ENCODE measurements at regions not wholly inside any gene's neighbourhood (a gene's known extent, or its start where the extent isn't known, plus 50 kb on each side); places are given as distances from the start of the nearest gene placed in this dataset.

DNA sequence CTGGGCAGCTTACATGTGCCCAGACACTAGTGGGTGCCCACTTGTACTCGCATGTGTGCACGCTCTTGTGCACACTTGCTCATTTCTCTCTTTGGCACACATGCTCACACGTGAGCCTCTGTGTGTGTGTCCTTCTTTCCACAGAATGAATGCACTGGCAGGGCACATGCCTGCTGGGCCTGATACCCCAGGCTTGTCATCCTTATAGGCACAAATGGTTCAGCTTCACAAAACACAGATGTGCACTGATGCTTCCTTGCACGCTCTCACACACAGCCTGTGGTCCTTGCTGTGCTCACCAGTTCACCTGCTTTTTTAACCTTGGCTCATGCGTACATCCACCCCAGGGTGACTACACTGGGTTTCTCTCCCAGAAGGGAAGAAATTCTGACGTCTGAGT, 174.8 kb downstream of the BUD13 start:
- no peak for DNase-seq

DNA sequence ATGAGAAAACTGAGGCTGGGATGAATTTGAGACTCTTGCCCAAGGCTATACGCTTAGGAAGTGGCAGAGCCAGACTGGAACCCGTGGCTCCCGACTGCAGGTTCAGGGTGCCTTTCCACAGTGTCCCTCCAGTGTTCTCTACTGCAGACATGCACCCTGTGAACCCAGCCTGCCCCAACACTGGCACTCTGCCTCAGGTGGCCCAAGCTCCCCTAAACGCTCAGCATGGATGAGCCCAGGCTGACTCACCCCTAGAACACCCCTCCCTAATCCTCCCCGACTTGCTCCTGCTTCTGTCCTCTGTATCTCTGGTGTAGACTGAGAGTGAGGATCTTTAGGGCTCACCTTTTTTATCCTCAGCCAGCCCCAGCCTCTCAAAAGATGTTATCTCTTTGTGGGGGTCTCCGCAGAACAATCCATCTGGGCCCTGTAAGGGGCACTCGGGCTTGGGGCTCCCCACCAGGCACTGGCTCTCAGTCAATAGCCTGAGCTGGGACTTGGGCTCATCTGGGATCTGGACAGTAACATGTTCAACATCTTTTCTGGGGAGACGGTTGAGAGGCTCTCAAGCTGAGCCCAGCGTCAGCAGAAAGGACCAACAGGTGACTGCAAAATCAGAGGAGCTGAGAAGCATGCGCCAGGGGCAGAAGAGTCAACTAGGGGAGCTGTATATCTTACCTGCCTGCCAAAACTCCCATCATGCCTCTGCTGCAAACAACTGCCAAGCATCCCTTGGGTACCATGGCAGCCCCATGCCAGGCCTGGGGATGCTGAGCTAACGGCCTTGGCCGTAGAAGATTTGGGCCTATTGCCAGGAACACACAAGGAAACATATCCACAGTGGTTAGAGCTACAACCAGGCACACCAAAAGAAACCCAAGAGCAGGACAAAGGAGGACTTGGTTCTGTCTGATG, 176.2 kb downstream of the BUD13 start:
- DNase-seq, result no peak

DNA sequence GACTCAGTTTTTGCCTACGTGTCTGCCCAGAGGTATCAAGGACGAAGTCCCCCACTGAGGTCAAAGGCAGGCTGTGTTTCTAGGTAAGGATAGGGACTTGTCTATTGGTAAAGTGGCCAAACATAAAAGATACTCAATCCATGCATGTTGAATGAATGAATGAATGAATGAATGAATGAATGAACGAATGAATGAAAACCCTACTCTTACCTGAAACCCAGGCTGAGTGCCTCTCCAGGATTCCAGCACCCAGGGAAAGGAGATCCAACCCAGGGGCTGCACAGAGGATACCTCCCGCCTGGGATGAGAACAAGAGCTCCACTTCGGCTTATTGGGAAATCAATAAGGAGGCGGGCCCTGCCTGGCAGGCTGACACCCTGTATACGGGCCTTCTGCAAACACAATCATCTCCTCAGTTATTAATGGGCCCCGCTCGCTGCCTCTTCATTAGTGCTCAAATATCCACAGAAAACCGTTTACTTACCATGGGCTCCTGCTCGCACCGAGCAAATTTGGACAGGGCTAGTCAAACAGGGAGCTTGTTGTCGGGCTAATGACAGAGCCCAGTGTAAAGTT, 177.4 kb downstream of the BUD13 start:
- no peak for DNase-seq

DNA sequence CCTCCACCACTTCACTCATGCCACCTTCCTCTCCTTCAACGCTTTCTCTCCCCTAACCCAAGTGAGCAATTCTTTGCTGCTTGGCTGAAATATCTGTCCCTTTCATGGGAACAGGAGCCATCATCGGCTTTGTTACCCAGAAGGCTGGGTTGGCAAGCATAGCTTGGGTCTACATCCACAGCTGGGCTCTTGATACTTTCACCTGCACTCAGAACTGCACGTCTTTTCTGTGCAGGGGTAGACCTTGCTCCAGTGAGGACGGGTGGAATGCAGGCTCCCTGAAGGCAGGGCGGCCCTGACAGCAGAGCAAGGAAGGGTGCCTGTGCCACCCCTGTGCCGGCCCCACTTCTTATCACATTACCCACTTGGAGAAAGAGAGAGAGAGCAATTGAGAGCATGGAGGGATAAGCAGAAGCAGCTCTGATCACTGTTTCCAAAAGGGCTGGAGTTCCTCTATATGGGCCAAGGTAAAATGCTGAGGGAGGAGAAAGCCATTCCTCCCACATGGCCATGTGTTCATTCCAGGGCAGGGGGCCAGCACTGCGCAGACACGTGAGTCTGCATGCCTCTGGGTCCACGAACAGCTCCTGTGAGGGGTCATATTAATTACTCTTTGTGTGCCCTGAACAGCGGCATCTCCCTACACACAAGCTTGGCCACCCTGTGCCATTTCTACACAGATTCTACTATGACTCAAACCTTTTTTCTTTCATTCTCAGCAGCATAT, 181.8 kb downstream of the BUD13 start:
- no peak for DNase-seq

DNA sequence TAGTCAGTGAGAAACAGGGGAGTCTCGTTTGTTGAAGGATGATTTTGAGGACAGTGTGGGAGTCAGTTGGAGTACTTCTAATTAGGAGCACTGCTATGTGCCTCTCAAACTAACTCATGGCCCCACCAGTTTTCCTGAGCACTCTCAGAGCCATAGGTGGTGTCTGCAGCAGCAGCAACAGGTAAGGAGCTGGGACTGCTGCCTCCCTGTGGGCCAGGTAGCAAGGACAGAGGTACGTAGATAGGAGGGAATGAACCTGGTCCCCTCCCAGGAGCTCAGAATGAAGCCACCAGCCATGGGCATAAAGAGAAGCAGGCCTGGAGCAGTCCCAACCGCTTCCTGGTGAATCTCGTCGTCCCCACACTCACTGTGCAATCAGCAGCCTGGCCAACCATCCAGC, 183.4 kb downstream of the BUD13 start:
- no peak for DNase-seq

DNA sequence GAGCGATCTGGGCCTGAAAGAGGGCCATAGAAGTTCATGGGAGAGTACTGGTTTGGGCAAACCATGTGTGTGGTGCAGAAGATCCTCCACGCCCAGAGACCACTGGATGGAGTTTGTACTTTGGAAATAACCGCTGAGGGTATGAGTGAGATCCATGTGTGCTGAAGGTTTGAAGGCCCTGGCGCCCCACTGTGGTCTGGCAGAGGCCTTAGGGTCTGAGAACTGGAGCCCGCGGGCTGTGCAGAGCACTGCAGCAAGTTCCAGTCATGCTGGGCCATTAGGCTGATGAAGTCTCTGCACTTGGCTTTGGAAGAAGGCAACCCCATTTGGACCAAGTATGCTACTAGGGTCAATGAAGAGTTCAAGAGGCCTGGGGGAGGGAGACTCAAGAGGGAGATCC, 186.4 kb downstream of the BUD13 start:
- no peak for DNase-seq

DNA sequence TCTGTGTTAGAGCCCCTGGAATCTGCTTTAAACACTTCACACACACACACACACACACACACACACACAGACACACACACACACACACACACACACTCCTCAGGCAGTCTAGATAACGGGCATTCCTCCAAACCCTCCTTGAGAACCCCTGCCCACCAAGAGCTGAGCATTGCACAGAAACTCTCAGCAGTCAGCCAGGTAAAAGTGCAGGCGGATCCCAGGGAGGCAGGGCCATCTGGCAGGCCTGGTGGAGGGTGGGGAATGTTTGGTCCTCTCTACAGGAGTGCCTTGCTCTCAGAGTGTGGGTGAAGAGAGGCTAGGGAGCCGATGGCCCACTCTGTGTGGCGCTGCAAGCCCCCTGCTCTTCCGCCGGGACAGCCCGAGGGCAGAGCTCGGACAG, 190.2 kb downstream of the BUD13 start:
- no peak for DNase-seq

DNA sequence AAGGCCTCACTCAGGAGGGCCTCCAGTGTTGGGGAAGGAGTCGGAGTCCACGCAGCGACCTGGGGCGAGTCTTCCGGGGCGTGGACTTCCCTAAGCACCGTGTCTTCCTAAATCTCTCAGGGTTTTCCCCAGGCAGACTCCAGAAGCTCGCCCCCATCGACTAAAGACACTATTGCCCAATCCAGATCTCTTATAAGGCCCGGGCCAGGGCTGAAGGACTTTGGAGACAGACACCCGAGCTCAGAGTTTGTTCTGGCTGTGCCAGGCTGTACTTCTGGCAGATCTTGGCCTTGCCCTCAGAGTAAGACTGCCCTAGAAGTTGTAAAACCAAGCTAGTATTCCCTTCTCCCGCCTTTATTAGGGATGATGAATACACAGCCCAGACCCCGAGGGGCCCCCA, 191.4 kb downstream of the BUD13 start:
- no peak for DNase-seq

DNA sequence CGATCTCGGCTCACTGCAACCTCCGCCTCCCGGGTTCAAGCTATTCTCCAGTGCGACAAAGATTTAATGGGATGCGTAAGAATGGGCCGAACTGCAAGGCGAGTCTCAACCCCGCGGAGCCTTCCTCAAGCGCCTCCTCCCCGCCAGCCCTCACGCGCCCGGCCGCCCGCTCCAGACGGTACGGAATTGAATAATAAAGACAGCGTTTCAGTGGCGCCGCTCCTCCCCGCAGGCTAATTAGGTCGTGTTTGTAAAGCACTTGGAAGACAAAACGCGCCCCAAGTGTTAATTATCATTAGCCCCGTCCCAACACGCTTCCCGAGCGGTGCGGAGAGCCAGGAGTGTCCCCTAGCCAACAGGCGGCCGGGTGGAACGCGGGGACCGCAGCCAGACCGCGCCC, 192.0 kb downstream of the BUD13 start:
- no peak for DNase-seq

DNA sequence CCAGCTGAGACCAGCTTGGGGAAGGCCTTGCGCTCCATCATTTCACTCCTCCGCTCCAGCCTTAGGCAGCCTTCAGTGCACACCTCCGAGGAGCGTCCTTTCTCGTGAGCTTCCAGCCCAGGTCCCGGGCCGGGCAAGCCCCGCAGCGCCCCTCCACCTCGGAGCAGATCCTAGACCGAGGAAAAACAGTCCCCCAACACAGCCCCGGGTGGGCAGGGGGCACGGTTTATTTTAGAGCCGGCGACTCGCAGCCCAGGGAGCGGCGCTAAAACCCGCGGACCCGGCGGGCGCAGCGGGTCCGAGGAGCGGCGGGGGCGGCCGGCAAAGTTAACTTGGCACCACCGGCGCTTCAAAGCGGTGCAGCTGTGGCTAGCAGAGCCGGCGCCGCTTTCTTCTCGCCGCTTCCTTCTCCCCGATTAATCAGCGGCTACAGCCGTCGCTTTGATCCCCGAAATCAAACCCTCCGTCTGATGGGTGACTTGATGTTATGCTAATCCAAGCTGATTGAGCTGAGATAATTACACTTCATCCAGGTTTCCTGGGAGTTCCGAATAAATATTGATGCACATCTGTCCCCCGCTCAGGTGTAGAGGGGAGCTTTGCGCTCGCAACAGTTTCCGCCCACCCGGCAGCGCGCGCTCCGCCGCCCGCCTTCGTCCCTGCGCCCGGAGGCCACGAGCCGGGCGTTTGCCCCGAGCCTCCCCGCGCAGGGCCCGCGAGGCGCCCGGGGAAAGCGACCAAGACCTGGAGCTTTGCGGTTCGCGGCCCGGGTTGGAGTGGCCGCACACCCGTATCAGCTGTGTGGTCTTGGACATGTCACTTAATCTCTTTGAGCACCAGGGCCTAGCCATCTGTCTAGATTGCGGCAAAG, 192.7 kb downstream of the BUD13 start:
- no peak for DNase-seq

DNA sequence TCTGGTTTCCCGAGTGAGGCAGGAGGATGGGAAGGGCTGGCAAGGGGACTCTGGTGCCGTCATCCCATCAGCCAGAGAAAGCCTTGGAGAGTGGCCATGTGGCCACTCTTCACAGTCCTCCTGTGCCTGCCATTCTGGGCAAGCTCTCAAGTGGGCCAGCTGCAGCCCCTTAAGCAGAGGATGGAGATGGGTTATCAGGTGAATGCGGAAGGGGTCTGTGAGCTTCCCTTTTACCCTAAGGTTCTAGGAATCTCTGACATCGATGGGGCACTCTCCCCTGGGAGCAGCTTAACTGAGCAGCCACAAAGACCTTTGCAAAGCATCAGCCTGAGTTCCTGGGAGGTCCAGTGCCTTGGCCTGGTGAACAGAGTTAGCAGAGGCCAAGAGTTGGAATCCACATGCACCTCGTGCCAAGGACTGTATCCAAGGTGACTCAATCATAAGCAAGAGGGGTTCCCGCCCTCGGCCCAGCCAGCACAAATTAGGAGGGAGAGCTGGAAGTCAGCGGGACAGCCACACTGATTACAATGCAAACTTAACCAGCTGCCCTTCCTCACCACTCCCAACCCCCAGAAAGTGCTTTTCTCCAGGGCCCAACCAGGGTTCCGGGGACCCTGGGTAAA, 193.6 kb downstream of the BUD13 start:
- no peak for DNase-seq

DNA sequence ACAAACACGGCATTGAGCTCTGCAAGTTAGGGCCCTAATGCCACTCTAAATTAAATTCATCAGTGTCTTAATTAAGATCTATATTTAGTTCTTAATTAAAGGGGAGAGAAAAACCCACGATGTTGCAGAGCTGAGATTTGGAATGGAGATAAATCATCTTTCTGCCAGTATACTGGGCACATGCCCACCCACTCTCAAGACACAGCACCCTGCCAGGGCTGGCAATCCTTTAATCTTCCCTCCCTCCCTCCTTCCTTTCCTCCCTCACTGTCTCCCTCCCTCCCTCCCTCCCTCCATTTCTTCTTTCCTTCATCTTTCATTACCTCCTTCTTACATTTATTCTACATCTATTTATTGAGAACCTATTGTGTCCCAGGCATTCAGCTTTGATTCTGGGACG, 194.8 kb downstream of the BUD13 start:
- no peak for DNase-seq

DNA sequence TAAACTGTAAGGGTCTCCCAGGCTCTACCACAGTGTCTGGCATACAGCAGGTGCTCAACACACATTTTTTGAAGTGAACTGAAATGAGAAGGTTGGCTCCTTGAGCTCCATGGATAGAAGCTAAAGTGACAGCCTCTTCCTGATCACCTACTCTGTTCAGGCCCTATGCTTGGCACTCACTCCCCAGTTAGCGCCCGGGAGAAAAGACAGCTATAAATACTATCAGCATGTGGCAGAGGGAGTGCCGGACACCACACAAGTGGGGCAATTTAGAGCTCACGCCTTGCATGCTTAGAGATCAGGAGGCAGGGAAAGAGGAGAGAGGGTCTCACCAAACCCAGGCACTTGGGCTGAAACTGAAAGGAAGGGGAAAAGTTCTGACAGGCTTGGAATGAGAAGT, 195.5 kb downstream of the BUD13 start:
- no peak for DNase-seq

DNA sequence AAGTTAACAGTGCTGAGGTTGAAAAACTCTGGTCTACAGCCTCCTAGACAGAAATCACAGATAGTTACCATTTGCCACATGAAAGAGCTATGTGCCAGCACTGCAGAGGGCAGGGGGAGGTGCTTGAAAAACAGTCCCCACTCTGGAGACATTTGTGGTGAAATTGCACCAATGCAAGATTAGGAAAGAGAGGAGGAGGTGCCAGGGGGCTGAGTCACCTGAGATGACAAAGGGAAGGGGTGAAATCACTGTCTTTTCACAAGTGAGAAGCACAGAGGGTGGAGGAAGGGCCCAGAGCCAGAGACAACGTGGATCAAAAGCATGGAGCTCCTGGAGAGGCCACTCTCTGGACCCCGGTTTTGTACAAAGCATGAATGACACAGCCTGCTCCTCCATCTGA, 196.3 kb downstream of the BUD13 start:
- DNase-seq, result no peak

DNA sequence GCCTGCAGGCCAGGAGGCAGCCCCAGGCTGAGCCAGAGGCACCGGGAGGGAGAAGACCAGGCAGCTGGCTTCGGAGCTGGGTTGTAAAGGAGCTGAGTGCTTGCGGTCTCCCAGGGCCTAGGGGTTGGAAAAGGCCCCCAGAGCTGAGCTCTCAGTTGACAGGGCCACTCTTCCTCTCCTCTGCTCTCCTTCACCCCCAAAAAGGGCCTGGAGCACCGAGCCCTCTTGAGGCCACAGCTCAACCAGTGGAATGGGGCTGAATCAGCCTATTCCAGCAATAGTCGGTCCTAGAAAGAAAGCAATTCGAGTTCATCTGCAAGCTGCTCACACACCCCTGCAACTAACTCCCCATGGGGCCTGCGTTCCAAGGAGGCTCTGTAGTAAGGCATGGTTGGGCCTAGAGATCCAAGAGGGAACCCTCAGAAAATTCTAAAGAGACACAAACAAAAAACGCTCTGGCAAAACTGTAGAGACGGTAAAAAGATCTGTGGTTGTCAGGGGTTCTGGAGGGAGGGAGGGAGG, 205.0 kb downstream of the BUD13 start:
- DNase-seq, result no peak

DNA sequence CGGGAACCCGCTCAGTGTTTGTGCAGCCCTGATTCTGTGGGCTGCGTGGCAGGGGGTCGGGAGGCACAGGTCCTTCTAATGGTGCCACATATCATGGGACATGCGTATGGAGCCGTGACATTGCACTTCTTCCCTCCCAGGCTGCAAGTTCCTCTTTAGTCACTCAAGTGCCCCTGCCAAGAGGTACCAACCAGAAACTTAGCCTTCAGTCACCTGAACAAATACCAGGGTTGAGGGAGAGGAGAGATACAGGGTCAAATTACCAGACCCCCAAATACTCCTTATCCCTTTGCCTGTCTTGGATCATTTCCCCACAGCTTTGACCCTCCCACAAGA, 209.1 kb downstream of the BUD13 start:
- DNase-seq, result no peak

DNA sequence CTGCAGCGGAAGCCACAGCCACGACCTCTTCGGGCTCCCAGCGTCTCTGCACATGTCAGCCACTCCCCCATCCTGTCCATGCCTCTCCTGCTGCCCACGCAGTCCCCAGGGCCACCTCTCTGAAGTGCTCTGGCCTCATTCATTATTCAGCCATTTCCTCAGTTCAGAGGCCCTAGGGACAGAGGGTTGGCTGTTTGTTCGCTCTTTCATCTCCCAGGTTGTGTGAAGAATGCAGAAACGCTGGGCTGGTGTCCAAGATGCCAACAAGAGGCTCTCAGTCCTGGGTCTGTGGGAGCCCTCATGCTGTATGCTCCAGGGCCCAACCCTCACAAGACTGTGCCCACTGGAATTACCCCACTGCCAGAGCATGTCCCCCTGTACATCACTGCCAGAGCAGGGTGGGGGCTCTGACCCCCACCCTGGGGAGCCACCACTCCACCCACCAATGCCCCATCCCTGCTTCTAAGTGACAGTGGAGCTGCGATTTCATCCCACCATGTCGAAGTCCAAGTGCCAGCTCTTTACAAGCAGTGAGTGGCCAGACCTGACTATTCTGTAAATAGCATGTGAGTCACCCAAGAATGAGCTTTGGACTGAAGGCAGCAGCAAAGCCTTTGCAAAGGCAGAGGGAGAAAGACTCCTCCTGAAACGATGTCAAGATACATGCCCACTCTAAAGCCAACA, 209.6 kb downstream of the BUD13 start:
- DNase-seq, result no peak

DNA sequence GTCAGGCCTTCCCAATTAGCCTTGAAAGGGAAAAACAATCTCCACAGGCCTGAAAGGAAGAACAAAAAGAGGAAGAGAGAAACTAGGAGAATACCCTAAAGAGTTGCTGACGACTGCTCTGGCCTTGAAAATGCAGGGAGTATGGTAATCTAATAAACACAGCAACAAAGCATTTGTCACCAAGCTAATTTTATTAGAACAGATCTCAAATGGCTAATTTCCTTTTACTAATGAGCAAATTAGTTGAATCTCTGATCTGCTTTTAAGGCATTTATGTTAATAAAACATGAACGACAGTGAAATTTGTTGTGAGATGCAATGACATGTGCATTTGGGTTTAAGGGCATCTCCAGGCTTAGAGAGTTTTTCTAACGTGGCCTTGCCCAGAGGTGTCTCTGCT, 212.2 kb downstream of the BUD13 start:
- no peak for DNase-seq

DNA sequence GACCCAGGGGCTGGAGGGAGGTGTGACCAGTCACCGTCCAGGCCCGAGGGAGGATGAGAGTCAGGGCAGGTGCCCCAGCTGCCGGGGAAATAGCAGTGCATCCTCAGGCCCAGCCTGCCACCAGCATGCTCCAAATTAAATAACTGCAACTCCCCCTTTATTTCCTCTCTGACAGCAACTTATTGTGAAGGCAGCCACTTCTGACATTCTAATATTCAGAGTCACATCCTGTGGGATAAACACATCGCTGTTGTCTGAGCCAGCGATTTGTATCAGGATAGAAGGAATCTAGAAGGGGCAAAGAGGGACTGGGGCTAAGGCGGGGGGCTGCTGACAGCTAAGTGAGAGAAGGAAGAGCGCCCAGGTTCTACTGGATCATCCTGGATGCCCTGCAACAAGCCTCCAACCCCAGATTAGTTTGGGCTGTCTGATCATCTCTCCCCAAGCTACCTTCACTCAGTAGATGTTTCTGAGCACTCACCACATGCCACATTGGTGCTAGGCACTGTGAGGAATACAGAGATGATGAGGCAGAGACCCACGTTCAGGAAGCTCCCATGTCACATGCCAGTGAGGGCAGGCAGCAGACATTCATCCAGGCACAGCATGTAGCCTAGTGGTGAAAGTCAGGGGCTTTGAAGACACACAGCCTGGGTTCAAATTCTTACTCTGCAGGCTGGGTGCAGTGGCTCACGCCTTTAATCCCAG, 214.1 kb downstream of the BUD13 start:
- DNase-seq, result no peak

DNA sequence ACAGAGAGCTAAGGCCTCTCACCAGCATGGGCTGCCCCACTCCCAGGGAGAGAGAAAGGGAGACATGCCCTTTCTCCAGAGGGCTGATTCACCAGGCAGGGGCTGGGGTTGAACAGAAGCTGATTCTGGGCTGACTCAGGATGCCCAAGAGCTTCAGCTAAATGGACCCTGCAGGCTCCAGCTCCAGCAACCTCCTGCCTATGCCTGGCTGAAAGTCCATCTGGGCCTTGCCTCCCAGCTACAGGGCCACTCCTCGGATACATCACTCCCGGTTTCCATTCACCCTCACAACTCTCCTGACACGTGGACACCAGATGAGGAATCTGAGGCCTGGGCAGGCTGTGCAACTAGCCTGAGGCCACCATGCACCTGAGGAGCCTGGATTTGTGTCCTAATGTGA, 215.5 kb downstream of the BUD13 start:
- DNase-seq, result no peak

DNA sequence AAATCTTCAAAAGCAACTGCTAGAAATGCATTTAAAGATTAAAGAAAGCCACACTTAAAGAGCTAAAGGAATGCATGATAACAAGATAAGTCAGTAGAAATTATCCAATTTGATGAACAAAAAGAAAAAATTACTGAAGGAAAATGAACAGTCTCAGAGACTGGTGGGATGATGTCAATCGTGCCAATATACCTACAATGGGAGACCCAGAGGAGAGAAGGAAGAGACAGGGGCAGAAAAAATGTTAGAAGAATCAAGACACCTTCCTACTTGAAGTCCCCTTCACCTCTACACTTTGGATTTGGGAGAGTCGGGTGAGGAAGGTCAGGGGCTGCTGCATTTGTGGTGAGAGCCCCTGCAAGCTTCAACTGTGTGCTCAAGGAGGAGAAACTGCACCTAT, 216.3 kb downstream of the BUD13 start:
- no peak for DNase-seq
